ENCODE measurements at regions not wholly inside any gene's neighbourhood (a gene's known extent, or its start where the extent isn't known, plus 50 kb on each side); places are given as distances from the start of the nearest gene placed in this dataset.

GRCh38 chr16:74076568-74076967, 220.0 kb upstream of the PSMD7 start:
- no peaks in the 10 kb centered on the region for H3K27me3 Mint-ChIP-seq (ENCODE audit: low read depth)
- no peak overlapping the region for H3K27ac Mint-ChIP-seq
- H3K9me3 Mint-ChIP-seq = peaks cover 16% of the 10 kb centered on the region
- H3K4me1 Mint-ChIP-seq = peaks cover 13% of the 10 kb centered on the region
- H3K4me3 Mint-ChIP-seq = no peak overlapping the region
- no peak for TF ChIP-seq CTCF (IDR thresholded peaks at IDR 0.05; ENCODE audit: unreplicated experiment in 3 of 3)
- H3K36me3 Mint-ChIP-seq (ENCODE audit: low read depth) = peaks cover 4% of the 10 kb centered on the region

GRCh38 chr16:74075393-74075792, 221.2 kb upstream of the PSMD7 start:
- Mint-ChIP-seq H3K27me3 (ENCODE audit: low read depth) (no peaks in the 10 kb centered on the region), H3K27ac (no peak overlapping the region), H3K36me3 (ENCODE audit: low read depth) (peaks cover 4% of the 10 kb centered on the region), H3K9me3 (peaks cover 16% of the 10 kb centered on the region), H3K4me1 (peaks cover 13% of the 10 kb centered on the region), H3K4me3 (no peak overlapping the region)
- TF ChIP-seq CTCF (IDR thresholded peaks at IDR 0.05; ENCODE audit: unreplicated experiment in 3 of 3) = no peak

GRCh38 chr16:74073456-74073855, 223.2 kb upstream of the PSMD7 start:
- Mint-ChIP-seq H3K27me3 (ENCODE audit: low read depth) (peaks cover 4% of the 10 kb centered on the region), H3K9me3 (peaks cover 16% of the 10 kb centered on the region), H3K36me3 (ENCODE audit: low read depth) (peaks cover 4% of the 10 kb centered on the region), H3K27ac (no peak overlapping the region), H3K4me1 (peaks cover 13% of the 10 kb centered on the region), H3K4me3 (no peak overlapping the region)
- no peak for TF ChIP-seq CTCF (IDR thresholded peaks at IDR 0.05; ENCODE audit: unreplicated experiment in 3 of 3)

- Mint-ChIP-seq H3K9me3 (peaks cover 16% of the 10 kb centered on the region), H3K4me1 (peaks cover 4% of the 10 kb centered on the region), H3K27me3 (ENCODE audit: low read depth) (peaks cover 4% of the 10 kb centered on the region), H3K36me3 (ENCODE audit: low read depth) (peaks cover 4% of the 10 kb centered on the region), H3K27ac (no peak overlapping the region), H3K4me3 (no peak overlapping the region)
- TF ChIP-seq CTCF (IDR thresholded peaks at IDR 0.05; ENCODE audit: unreplicated experiment in 3 of 3) = no peak
Observed at GRCh38 chr16:74071996-74072535, 224.5 kb upstream of the PSMD7 start.

- Mint-ChIP-seq H3K27ac (no peak overlapping the region), H3K9me3 (peaks cover 10% of the 10 kb centered on the region), H3K27me3 (ENCODE audit: low read depth) (peaks cover 4% of the 10 kb centered on the region), H3K4me3 (no peak overlapping the region), H3K36me3 (ENCODE audit: low read depth) (peaks cover 4% of the 10 kb centered on the region), H3K4me1 (peaks cover 13% of the 10 kb centered on the region)
- no peak for TF ChIP-seq CTCF (IDR thresholded peaks at IDR 0.05; ENCODE audit: unreplicated experiment in 3 of 3)
Observed at GRCh38 chr16:74070237-74070636, 226.4 kb upstream of the PSMD7 start.

GRCh38 chr16:74064120-74064735, 232.4 kb upstream of the PSMD7 start:
- no peaks in the 10 kb centered on the region for H3K36me3 Mint-ChIP-seq (ENCODE audit: low read depth)
- H3K4me3 Mint-ChIP-seq = no peak overlapping the region
- H3K27ac Mint-ChIP-seq = no peak overlapping the region
- TF ChIP-seq CTCF (IDR thresholded peaks at IDR 0.05; ENCODE audit: unreplicated experiment in 3 of 3) = peak in 1 of 3 experiments; percentile 30
- H3K4me1 Mint-ChIP-seq = peaks cover 13% of the 10 kb centered on the region
- no peaks in the 10 kb centered on the region for H3K27me3 Mint-ChIP-seq (ENCODE audit: low read depth)
- peaks cover 8% of the 10 kb centered on the region for H3K9me3 Mint-ChIP-seq

All from nephron (organoid).